H9 (cell line): ENCODE measurements at regions not wholly inside any gene's neighbourhood (a gene's known extent, or its start where the extent isn't known, plus 50 kb on each side); places are given as distances from the start of the nearest gene placed in this dataset.

ENCODE experiments used
- DNase-seq: peaks from one replicate; pipeline ENCODE4 v3.0.0-alpha.2; 2017
- H2AFZ ChIP-seq: one replicate; pipeline ENCODE4 v1.6.1; 2013; ENCODE audit warnings: mild to moderate bottlenecking, low read length, control low read depth, moderate library complexity
- H2AK5ac ChIP-seq: 2 replicates; pipeline ENCODE4 v1.6.1; 2013; ENCODE audit warnings: low read length, control low read depth, mixed read lengths; ENCODE audit not compliant: insufficient read length
- H2BK120ac ChIP-seq: one replicate; pipeline ENCODE4 v1.6.1; 2013; ENCODE audit warnings: low read depth, mild to moderate bottlenecking, low read length, control low read depth, inconsistent platforms; ENCODE audit not compliant: poor library complexity, severe bottlenecking
- H2BK12ac ChIP-seq: 2 replicates; pipeline ENCODE4 v1.6.1; 2013; ENCODE audit warnings: low read length, control low read depth, mixed read lengths, low read depth; ENCODE audit not compliant: insufficient read length
- H2BK15ac ChIP-seq: 2 replicates; pipeline ENCODE4 v1.6.1; 2013; ENCODE audit warnings: low read depth, low read length, control low read depth
- H2BK20ac ChIP-seq: one replicate; pipeline ENCODE4 v1.6.1; 2013; ENCODE audit warnings: low read depth, mild to moderate bottlenecking, low read length, control low read depth, inconsistent platforms; ENCODE audit not compliant: poor library complexity, severe bottlenecking
- H2BK5ac ChIP-seq: 2 replicates; pipeline ENCODE4 v1.6.1; 2013; ENCODE audit warnings: low read length, control low read depth, mixed read lengths; ENCODE audit not compliant: insufficient read length
- H3K14ac ChIP-seq: 2 replicates; pipeline ENCODE4 v1.6.1; 2013; ENCODE audit warnings: low read length, control low read depth; ENCODE audit not compliant: insufficient read depth
- H3K18ac ChIP-seq: 2 replicates; pipeline ENCODE4 v1.6.1; 2013; ENCODE audit warnings: low read depth, mild to moderate bottlenecking, mixed read lengths, low read length, control low read depth; ENCODE audit not compliant: insufficient read length
- H3K23ac ChIP-seq: 2 replicates; pipeline ENCODE4 v1.6.1; 2013; ENCODE audit warnings: low read length, control low read depth, mixed read lengths, low read depth; ENCODE audit not compliant: insufficient read length
- H3K23me2 ChIP-seq: 2 replicates; pipeline ENCODE4 v1.6.1; 2013; ENCODE audit warnings: low read depth, mild to moderate bottlenecking, mixed read lengths, low read length, control low read depth; ENCODE audit not compliant: insufficient read length, poor library complexity, severe bottlenecking
- H3K27ac ChIP-seq: 2 replicates; pipeline ENCODE4 v1.5.1; 2013; ENCODE audit warnings: low read length, control low read depth, mixed read lengths, low read depth; ENCODE audit not compliant: insufficient read length
- H3K27me3 ChIP-seq: 2 replicates; pipeline ENCODE4 v1.6.1; 2013; ENCODE audit warnings: low read length, control low read depth, inconsistent platforms; ENCODE audit not compliant: insufficient read depth
- H3K4ac ChIP-seq: 2 replicates; pipeline ENCODE4 v1.6.1; 2013; ENCODE audit warnings: low read depth, mild to moderate bottlenecking, control low read depth, inconsistent platforms, low read length, moderate library complexity
- H3K4me1 ChIP-seq: 2 replicates; pipeline ENCODE4 v1.6.1; 2013; ENCODE audit warnings: low read length, control low read depth, inconsistent platforms; ENCODE audit not compliant: insufficient read depth
- H3K4me2 ChIP-seq: 2 replicates; pipeline ENCODE4 v1.6.1; 2013; ENCODE audit warnings: low read length, control low read depth, mixed read lengths; ENCODE audit not compliant: insufficient read length, insufficient read depth
- H3K56ac ChIP-seq: 2 replicates; pipeline ENCODE4 v1.6.1; 2013; ENCODE audit warnings: low read depth, mild to moderate bottlenecking, mixed read lengths, low read length, control low read depth; ENCODE audit not compliant: insufficient read length
- H3K79me1 ChIP-seq: 2 replicates; pipeline ENCODE4 v1.6.1; 2013; ENCODE audit warnings: low read depth, mild to moderate bottlenecking, moderate library complexity, low read length, control low read depth, inconsistent platforms; ENCODE audit not compliant: insufficient read depth, poor library complexity, severe bottlenecking
- H3K79me2 ChIP-seq: 2 replicates; pipeline ENCODE4 v1.6.1; 2013; ENCODE audit warnings: low read length, control low read depth, inconsistent platforms; ENCODE audit not compliant: insufficient read depth
- H3K9ac ChIP-seq: 2 replicates; pipeline ENCODE4 v1.6.1; 2013; ENCODE audit warnings: low read length, control low read depth, mixed read lengths; ENCODE audit not compliant: insufficient read length; ENCODE audit errors: extremely low read depth
- H3K9me3 ChIP-seq: one replicate; pipeline ENCODE4 v1.6.1; 2013; ENCODE audit warnings: low read depth, low read length, inconsistent platforms; ENCODE audit not compliant: control insufficient read depth
- H3T11ph ChIP-seq: one replicate; pipeline ENCODE4 v1.6.1; 2013; ENCODE audit warnings: mild to moderate bottlenecking, low read length, control low read depth, inconsistent platforms
- H4K20me1 ChIP-seq: one replicate; pipeline ENCODE4 v1.6.1; 2013; ENCODE audit not compliant: control insufficient read depth, insufficient read length, insufficient read depth
- H4K5ac ChIP-seq: 2 replicates; pipeline ENCODE4 v1.6.1; 2013; ENCODE audit warnings: low read depth, mild to moderate bottlenecking, mixed read lengths, low read length, control low read depth; ENCODE audit not compliant: insufficient read length
- H4K8ac ChIP-seq: replicated peaks from 2 replicates; pipeline ENCODE4 v1.6.1; 2013; ENCODE audit warnings: low read length, control low read depth, mixed read lengths, low read depth; ENCODE audit not compliant: insufficient read length
- H4K91ac ChIP-seq: 2 replicates; pipeline ENCODE4 v1.6.1; 2013; ENCODE audit warnings: low read depth, mild to moderate bottlenecking, moderate library complexity, mixed read lengths, low read length, control low read depth; ENCODE audit not compliant: insufficient read length
- H3K27ac Mint-ChIP-seq, 3 experiments: 2 replicates in 2 of 3; 3 replicates in 1 of 3; pipeline ENCODE4 v1.8.0; 2020 to 2021; ENCODE audit warnings: mixed read lengths in 3 of 3, mild to moderate bottlenecking in 1 of 3, moderate library complexity in 1 of 3
- H3K27me3 Mint-ChIP-seq: 2 replicates; pipeline ENCODE4 v1.8.0; 2021; ENCODE audit warnings: low read depth, mild to moderate bottlenecking, moderate library complexity, mixed read lengths
- H3K36me3 Mint-ChIP-seq, 3 experiments: 2 replicates in 2 of 3; 3 replicates in 1 of 3; pipeline ENCODE4 v1.8.0; 2020 to 2021; ENCODE audit warnings: low read depth in 3 of 3, mixed read lengths in 3 of 3; ENCODE audit not compliant: insufficient read depth in 1 of 3
- H3K4me1 Mint-ChIP-seq, 2 experiments: 2 replicates each; pipeline ENCODE4 v1.8.0; 2020; ENCODE audit warnings: mixed read lengths in 2 of 2
- H3K4me3 Mint-ChIP-seq, 2 experiments: 2 replicates in 1 of 2; 3 replicates in 1 of 2; pipeline ENCODE4 v1.8.0; 2020 to 2021; ENCODE audit warnings: mild to moderate bottlenecking in 2 of 2, mixed read lengths in 2 of 2, moderate library complexity in 1 of 2
- H3K9me3 Mint-ChIP-seq, 2 experiments: 2 replicates in 1 of 2; 3 replicates in 1 of 2; pipeline ENCODE4 v1.8.0; 2020; ENCODE audit warnings: mild to moderate bottlenecking in 2 of 2, mixed read lengths in 2 of 2, moderate library complexity in 1 of 2
- CTCF ChIP-seq: fragments of 200-600 bp; sonication (generic); conservative IDR thresholded peaks from 3 replicates; pipeline ENCODE4 v1.8.0; 2021; ENCODE audit warnings: antibody characterized with exemption, mild to moderate bottlenecking
- WGBS: extraction: QIAGEN DNeasy Blood & Tissue Kit; methylation state at CpG from one replicate; pipeline ENCODE4 v1.1.7; 2013; ENCODE audit warnings: missing lambda C conversion rate, low lambda C conversion rate, mixed read lengths; ENCODE audit not compliant: insufficient read length; ENCODE audit errors: extremely low coverage; 5-methylcytosine and 5-hydroxymethylcytosine counted together

- TF ChIP-seq CTCF = no peak
- Mint-ChIP-seq H3K36me3 (no peaks in the 10 kb centered on the region), H3K9me3 (no peaks in the 10 kb centered on the region; a peak in 1 of 5 replicates), H3K27ac (no peak overlapping the region), H3K4me3 (no peak overlapping the region), H3K4me1 (no peaks in the 10 kb centered on the region), H3K27me3 (no peaks in the 10 kb centered on the region)
- Histone ChIP-seq H2BK15ac (no peak overlapping the region), H3K79me1 (no peaks in the 10 kb centered on the region), H2AK5ac (no peak overlapping the region), H3K27me3 (no peaks in the 10 kb centered on the region), H4K8ac (no peak overlapping the region), H2BK20ac (no peak overlapping the region), H3T11ph (no peak overlapping the region), H3K56ac (no peak overlapping the region), H3K18ac (no peak overlapping the region), H3K23ac (no peak overlapping the region), H4K91ac (no peak overlapping the region), H3K23me2 (no peaks in the 10 kb centered on the region), H3K9me3 (no peaks in the 10 kb centered on the region), H2BK5ac (no peak overlapping the region), H3K9ac (no peak overlapping the region), H3K4ac (no peak overlapping the region), H3K4me2 (no peak overlapping the region), H2BK120ac (no peak overlapping the region), H3K14ac (no peak overlapping the region), H2AFZ (no peak overlapping the region), H4K5ac (no peak overlapping the region), H4K20me1 (no peaks in the 10 kb centered on the region), H3K27ac (no peak overlapping the region), H3K79me2 (no peaks in the 10 kb centered on the region), H3K4me1 (no peaks in the 10 kb centered on the region), H2BK12ac (no peak overlapping the region)
- WGBS = no CpG with 5 or more reads among the region's 2 CpGs
- DNase-seq = no peak
These were observed 871.2 kb downstream of the TUSC7 start for GRCh38 chr3:117580806-117581205.
